Cardiac muscle cell (in vitro differentiated cells and primary cell): ENCODE measurements at regions not wholly inside any gene's neighbourhood (a gene's known extent, or its start where the extent isn't known, plus 50 kb on each side); places are given as distances from the start of the nearest gene placed in this dataset.

Source experiments
- DNase-seq, 2 donors: peaks; one replicate each; pipeline versions ENCODE4 v3.0.0 to v3.0.0-alpha.2; 2010 to 2017; ENCODE audit warnings: low read depth in 1 of 2, low spot score in 1 of 2
- H3K27ac ChIP-seq: fragments of 200-600 bp; sonication (generic); 2 replicates; pipeline ENCODE4 v1.5.1; 2016
- H3K27me3 ChIP-seq: fragments of 200-600 bp; sonication (generic); 2 replicates; pipeline ENCODE4 v1.6.0; 2016; ENCODE audit warnings: control low read depth
- H3K36me3 ChIP-seq: fragments of 200-600 bp; sonication (generic); 2 replicates; pipeline ENCODE4 v1.5.1; 2016; ENCODE audit warnings: control low read depth
- H3K4me1 ChIP-seq: fragments of 200-600 bp; sonication (generic); 2 replicates; pipeline ENCODE4 v1.8.1; 2017; ENCODE audit warnings: low read depth, mild to moderate bottlenecking, mixed run types
- H3K4me3 ChIP-seq: fragments of 200-600 bp; sonication (generic); 2 replicates; pipeline ENCODE4 v1.5.1; 2016; ENCODE audit warnings: mild to moderate bottlenecking
- H3K9me3 ChIP-seq: fragments of 200-600 bp; sonication (generic); 2 replicates; pipeline ENCODE4 v1.5.1; 2017; ENCODE audit warnings: low read depth, mild to moderate bottlenecking, control low read depth
- TF ChIP-seq, protein P1 (sequence below): IDR thresholded peaks from 2 replicates; pipeline ENCODE4 v1.5.1; 2012; ENCODE audit warnings: low read depth, mild to moderate bottlenecking, low read length

- H3K4me1 ChIP-seq: no peaks in the 10 kb centered on the region
- H3K4me3 ChIP-seq: no peak overlapping the region
- no peaks in the 10 kb centered on the region for H3K27me3 ChIP-seq
- TF ChIP-seq, protein P1, sequence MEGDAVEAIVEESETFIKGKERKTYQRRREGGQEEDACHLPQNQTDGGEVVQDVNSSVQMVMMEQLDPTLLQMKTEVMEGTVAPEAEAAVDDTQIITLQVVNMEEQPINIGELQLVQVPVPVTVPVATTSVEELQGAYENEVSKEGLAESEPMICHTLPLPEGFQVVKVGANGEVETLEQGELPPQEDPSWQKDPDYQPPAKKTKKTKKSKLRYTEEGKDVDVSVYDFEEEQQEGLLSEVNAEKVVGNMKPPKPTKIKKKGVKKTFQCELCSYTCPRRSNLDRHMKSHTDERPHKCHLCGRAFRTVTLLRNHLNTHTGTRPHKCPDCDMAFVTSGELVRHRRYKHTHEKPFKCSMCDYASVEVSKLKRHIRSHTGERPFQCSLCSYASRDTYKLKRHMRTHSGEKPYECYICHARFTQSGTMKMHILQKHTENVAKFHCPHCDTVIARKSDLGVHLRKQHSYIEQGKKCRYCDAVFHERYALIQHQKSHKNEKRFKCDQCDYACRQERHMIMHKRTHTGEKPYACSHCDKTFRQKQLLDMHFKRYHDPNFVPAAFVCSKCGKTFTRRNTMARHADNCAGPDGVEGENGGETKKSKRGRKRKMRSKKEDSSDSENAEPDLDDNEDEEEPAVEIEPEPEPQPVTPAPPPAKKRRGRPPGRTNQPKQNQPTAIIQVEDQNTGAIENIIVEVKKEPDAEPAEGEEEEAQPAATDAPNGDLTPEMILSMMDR: no peak
- H3K9me3 ChIP-seq: no peaks in the 10 kb centered on the region
- H3K27ac ChIP-seq: no peak overlapping the region
- no peak for DNase-seq
- no peaks in the 10 kb centered on the region for H3K36me3 ChIP-seq
Measured at GRCh38 chrX:147364896-147365295, 546.8 kb upstream of the FMR1 start.

GRCh38 chrX:147351644-147352043 lies 537.1 kb upstream of the CXorf51A start:
- DNase-seq: no peak
- Histone ChIP-seq H3K4me1 (no peaks in the 10 kb centered on the region), H3K4me3 (no peak overlapping the region), H3K27ac (no peak overlapping the region), H3K9me3 (no peaks in the 10 kb centered on the region), H3K36me3 (no peaks in the 10 kb centered on the region), H3K27me3 (no peaks in the 10 kb centered on the region)
- TF ChIP-seq, protein P1: no peak

DNA sequence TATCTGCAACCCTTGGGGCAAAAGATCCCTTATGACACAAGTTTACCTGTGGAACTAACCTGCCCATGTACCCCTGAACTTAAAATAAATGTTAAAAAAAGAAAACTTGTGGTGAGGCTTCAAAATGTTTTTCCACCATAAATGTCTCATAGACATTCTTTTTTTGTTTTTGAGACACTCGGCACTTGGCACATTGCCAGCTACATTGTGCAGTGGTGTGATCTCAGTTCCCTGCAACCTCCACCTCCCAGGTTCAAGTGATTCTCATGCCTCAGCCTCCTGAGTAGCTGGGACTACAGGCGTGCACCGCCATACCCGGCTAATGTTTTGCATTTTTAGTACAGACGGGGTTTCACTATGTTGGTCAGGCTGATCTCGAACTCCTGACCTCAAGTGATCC lies 528.9 kb upstream of the CXorf51A start:
- DNase-seq: no peak
- TF ChIP-seq, protein P1: no peak
- no peak overlapping the region for H3K4me3 ChIP-seq
- no peaks in the 10 kb centered on the region for H3K4me1 ChIP-seq
- H3K27ac ChIP-seq: no peak overlapping the region
- no peaks in the 10 kb centered on the region for H3K9me3 ChIP-seq
- H3K27me3 ChIP-seq: no peaks in the 10 kb centered on the region
- no peaks in the 10 kb centered on the region for H3K36me3 ChIP-seq

DNA sequence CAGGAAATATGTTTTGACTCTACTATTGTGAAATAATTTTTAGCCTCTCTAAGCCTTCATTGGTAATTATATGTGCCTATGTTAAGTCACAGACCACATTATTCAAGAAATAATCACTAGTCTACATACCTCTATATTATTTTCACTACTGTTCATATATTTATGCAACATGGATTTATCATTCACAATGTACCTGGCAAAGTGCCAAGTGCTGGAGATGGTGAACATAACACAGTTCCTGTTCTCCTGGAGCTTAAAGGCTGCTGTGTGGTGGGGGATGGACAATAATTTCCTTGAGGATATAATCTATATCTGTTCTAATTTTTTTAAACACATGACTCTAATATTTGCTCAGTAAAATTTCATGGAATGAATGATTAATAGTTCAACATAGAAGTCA lies 527.7 kb upstream of the CXorf51A start:
- Histone ChIP-seq H3K9me3 (no peaks in the 10 kb centered on the region), H3K36me3 (no peaks in the 10 kb centered on the region), H3K27me3 (no peaks in the 10 kb centered on the region), H3K4me3 (no peak overlapping the region), H3K4me1 (no peaks in the 10 kb centered on the region), H3K27ac (no peak overlapping the region)
- DNase-seq: no peak
- TF ChIP-seq, protein P1: no peak

GRCh38 chrX:147340947-147341346 lies 526.4 kb upstream of the CXorf51A start:
- Histone ChIP-seq H3K27me3 (no peaks in the 10 kb centered on the region), H3K9me3 (no peaks in the 10 kb centered on the region), H3K4me1 (no peaks in the 10 kb centered on the region), H3K36me3 (no peaks in the 10 kb centered on the region), H3K27ac (no peak overlapping the region), H3K4me3 (no peak overlapping the region)
- DNase-seq: no peak
- TF ChIP-seq, protein P1: no peak

GRCh38 chrX:147333821-147334220 lies 519.3 kb upstream of the CXorf51A start:
- TF ChIP-seq, protein P1: no peak
- no peak for DNase-seq
- Histone ChIP-seq H3K36me3 (no peaks in the 10 kb centered on the region), H3K4me3 (no peak overlapping the region), H3K27me3 (no peaks in the 10 kb centered on the region), H3K9me3 (no peaks in the 10 kb centered on the region), H3K4me1 (no peaks in the 10 kb centered on the region), H3K27ac (no peak overlapping the region)
